Type B pancreatic cell (in vitro differentiated cells): ENCODE measurements at regions not wholly inside any gene's neighbourhood (a gene's known extent, or its start where the extent isn't known, plus 50 kb on each side); places are given as distances from the start of the nearest gene placed in this dataset.
A peak's percentile ranks its signal among the peaks of the same experiment; 100 is the strongest.

ENCODE experiments used
- DNase-seq: peaks from one replicate; pipeline ENCODE4 v3.0.0; 2021; ENCODE audit warnings: mixed read lengths; ENCODE audit not compliant: unreplicated experiment; ENCODE audit errors: extremely low spot score
- H3K27ac Mint-ChIP-seq: 2 replicates; pipeline ENCODE4 v1.8.0; 2021; ENCODE audit warnings: mild to moderate bottlenecking, mixed read lengths
- H3K27me3 Mint-ChIP-seq: 2 replicates; pipeline ENCODE4 v1.8.0; 2021; ENCODE audit warnings: mixed read lengths
- H3K36me3 Mint-ChIP-seq: 2 replicates; pipeline ENCODE4 v1.8.0; 2021; ENCODE audit warnings: mixed read lengths
- H3K4me1 Mint-ChIP-seq: one replicate; pipeline ENCODE4 v1.8.0; 2021; ENCODE audit warnings: mixed read lengths; ENCODE audit not compliant: unreplicated experiment
- H3K4me3 Mint-ChIP-seq: 2 replicates; pipeline ENCODE4 v1.8.0; 2021; ENCODE audit warnings: mild to moderate bottlenecking, mixed read lengths
- H3K9me3 Mint-ChIP-seq: 2 replicates; pipeline ENCODE4 v1.8.0; 2021; ENCODE audit warnings: mixed read lengths
- CTCF ChIP-seq: fragments of 200-600 bp; sonication (generic); conservative IDR thresholded peaks from 2 replicates; pipeline ENCODE4 v1.5.0; 2021; ENCODE audit warnings: antibody characterized with exemption, mild to moderate bottlenecking
- microRNA-seq: library from miRNA; unstranded; fragments of <30 nt; microRNA quantifications from one replicate; pipeline ENCODE4, GENCODE V29; 2020

GRCh38 chr9:32322622-32323021 lies 61.8 kb upstream of the ACO1 start:
- H3K9me3 Mint-ChIP-seq: no peaks in the 10 kb centered on the region
- peaks cover 3% of the 10 kb centered on the region for H3K27me3 Mint-ChIP-seq
- H3K4me3 Mint-ChIP-seq: no peak overlapping the region
- no peak overlapping the region for H3K27ac Mint-ChIP-seq
- DNase-seq: no peak
- no peak for TF ChIP-seq CTCF
- H3K36me3 Mint-ChIP-seq: no peaks in the 10 kb centered on the region
- H3K4me1 Mint-ChIP-seq: no peaks in the 10 kb centered on the region

GRCh38 chr9:32326146-32326545 lies 58.3 kb upstream of the ACO1 start:
- H3K9me3 Mint-ChIP-seq: no peaks in the 10 kb centered on the region
- H3K4me1 Mint-ChIP-seq: no peaks in the 10 kb centered on the region
- DNase-seq: no peak
- no peak overlapping the region for H3K4me3 Mint-ChIP-seq
- no peaks in the 10 kb centered on the region for H3K36me3 Mint-ChIP-seq
- no peak for TF ChIP-seq CTCF
- H3K27ac Mint-ChIP-seq: no peak overlapping the region
- H3K27me3 Mint-ChIP-seq: peaks cover under 1% of the 10 kb centered on the region

- Mint-ChIP-seq H3K4me1 (no peaks in the 10 kb centered on the region), H3K9me3 (no peaks in the 10 kb centered on the region), H3K27me3 (peaks cover 5% of the 10 kb centered on the region), H3K27ac (no peak overlapping the region), H3K4me3 (no peak overlapping the region), H3K36me3 (no peaks in the 10 kb centered on the region)
- TF ChIP-seq CTCF: no peak
- no peak for DNase-seq
Observed at GRCh38 chr9:32331240-32331639, 53.2 kb upstream of the ACO1 start.

GRCh38 chr9:32334112-32334511 lies 50.3 kb upstream of the ACO1 start:
- Mint-ChIP-seq H3K27ac (no peak overlapping the region), H3K4me1 (no peaks in the 10 kb centered on the region), H3K36me3 (no peaks in the 10 kb centered on the region), H3K4me3 (no peak overlapping the region), H3K9me3 (no peaks in the 10 kb centered on the region), H3K27me3 (peaks cover 5% of the 10 kb centered on the region)
- no peak for DNase-seq
- no peak for TF ChIP-seq CTCF

Small RNA genes lying in the stretch of these regions (microRNA-seq; reads per million reads assigned to microRNA genes)
- gene MIR873 (75.7 reads per million, percentile 60 among the genes with 10 or more reads in this experiment), gene MIR876 (61.7 reads per million, percentile 57 among the genes with 10 or more reads in this experiment)
